Neural crest cell (in vitro differentiated cells): ENCODE measurements at regions not wholly inside any gene's neighbourhood (a gene's known extent, or its start where the extent isn't known, plus 50 kb on each side); places are given as distances from the start of the nearest gene placed in this dataset.

Experiments used
- DNase-seq: peaks from one replicate; pipeline ENCODE4 v3.0.0; 2021; ENCODE audit warnings: low read depth, mixed read lengths, low spot score
- H3K27ac Mint-ChIP-seq: one replicate; pipeline ENCODE4 v1.8.0; 2021; ENCODE audit warnings: mild to moderate bottlenecking, mixed read lengths; ENCODE audit not compliant: unreplicated experiment
- H3K27me3 Mint-ChIP-seq: 2 replicates; pipeline ENCODE4 v1.8.0; 2021; ENCODE audit warnings: low read depth, mild to moderate bottlenecking, mixed read lengths
- H3K36me3 Mint-ChIP-seq: 2 replicates; pipeline ENCODE4 v1.8.0; 2021; ENCODE audit warnings: low read depth, mild to moderate bottlenecking, mixed read lengths
- H3K4me1 Mint-ChIP-seq: 2 replicates; pipeline ENCODE4 v1.8.0; 2021; ENCODE audit warnings: mixed read lengths
- H3K4me3 Mint-ChIP-seq: one replicate; pipeline ENCODE4 v1.8.0; 2021; ENCODE audit warnings: mild to moderate bottlenecking, mixed read lengths
- H3K9me3 Mint-ChIP-seq: 2 replicates; pipeline ENCODE4 v1.8.0; 2021; ENCODE audit warnings: mixed read lengths
- TF ChIP-seq, protein P1 (sequence below): fragments of 200-600 bp; sonication (generic); conservative IDR thresholded peaks from 2 replicates; pipeline ENCODE4 v1.5.0; 2021; ENCODE audit warnings: antibody characterized with exemption, mild to moderate bottlenecking

DNA sequence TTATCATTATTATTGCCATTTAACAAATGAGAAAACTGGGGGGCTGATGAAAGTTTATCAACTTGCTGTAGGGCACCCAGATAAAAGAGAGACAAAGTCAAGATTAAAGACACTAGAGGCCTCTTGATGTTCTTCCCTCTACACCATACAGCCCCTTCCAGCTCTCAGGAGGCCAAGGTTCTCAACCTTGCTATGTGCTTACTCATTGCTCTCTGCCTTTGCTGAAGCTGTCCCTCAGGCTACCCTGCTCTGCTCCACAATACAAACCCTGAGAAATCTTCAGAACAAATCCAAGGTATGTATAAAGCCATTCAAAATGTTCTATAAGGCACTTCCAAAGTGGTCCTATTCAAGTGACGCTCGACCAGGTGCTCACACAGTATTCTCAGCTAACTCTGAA is 329.9 kb upstream of the TNP1 start:
- Mint-ChIP-seq H3K4me1 (peaks cover 16% of the 10 kb centered on the region), H3K27me3 (no peaks in the 10 kb centered on the region), H3K27ac (no peak overlapping the region), H3K36me3 (no peaks in the 10 kb centered on the region), H3K4me3 (no peak overlapping the region), H3K9me3 (peaks cover 2% of the 10 kb centered on the region)
- TF ChIP-seq, protein P1, sequence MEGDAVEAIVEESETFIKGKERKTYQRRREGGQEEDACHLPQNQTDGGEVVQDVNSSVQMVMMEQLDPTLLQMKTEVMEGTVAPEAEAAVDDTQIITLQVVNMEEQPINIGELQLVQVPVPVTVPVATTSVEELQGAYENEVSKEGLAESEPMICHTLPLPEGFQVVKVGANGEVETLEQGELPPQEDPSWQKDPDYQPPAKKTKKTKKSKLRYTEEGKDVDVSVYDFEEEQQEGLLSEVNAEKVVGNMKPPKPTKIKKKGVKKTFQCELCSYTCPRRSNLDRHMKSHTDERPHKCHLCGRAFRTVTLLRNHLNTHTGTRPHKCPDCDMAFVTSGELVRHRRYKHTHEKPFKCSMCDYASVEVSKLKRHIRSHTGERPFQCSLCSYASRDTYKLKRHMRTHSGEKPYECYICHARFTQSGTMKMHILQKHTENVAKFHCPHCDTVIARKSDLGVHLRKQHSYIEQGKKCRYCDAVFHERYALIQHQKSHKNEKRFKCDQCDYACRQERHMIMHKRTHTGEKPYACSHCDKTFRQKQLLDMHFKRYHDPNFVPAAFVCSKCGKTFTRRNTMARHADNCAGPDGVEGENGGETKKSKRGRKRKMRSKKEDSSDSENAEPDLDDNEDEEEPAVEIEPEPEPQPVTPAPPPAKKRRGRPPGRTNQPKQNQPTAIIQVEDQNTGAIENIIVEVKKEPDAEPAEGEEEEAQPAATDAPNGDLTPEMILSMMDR, result no peak
- no peak for DNase-seq

DNA sequence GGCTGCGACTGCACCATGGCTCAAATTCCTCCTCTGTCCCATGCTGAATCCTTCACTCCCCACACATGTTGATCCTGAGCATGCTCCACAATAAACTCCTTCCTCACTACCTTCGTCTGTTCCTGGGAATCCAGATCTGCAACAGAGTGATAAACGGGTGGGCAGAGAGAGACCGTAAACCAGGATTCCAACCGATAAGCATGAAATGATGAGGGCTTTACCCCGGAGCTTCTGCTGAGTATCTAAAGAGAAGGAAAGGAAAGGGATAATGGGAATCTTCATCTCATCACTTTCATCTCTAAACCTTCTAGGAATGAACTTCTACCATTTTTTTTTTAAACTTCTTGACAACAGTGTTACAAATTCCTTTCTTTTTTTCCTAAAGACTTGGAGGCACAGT is 329.3 kb upstream of the TNP1 start:
- no peak for DNase-seq
- Mint-ChIP-seq H3K27me3 (no peaks in the 10 kb centered on the region), H3K4me3 (no peak overlapping the region), H3K36me3 (no peaks in the 10 kb centered on the region), H3K9me3 (peaks cover 2% of the 10 kb centered on the region), H3K4me1 (peaks cover 14% of the 10 kb centered on the region), H3K27ac (no peak overlapping the region)
- TF ChIP-seq, protein P1, result no peak

DNA sequence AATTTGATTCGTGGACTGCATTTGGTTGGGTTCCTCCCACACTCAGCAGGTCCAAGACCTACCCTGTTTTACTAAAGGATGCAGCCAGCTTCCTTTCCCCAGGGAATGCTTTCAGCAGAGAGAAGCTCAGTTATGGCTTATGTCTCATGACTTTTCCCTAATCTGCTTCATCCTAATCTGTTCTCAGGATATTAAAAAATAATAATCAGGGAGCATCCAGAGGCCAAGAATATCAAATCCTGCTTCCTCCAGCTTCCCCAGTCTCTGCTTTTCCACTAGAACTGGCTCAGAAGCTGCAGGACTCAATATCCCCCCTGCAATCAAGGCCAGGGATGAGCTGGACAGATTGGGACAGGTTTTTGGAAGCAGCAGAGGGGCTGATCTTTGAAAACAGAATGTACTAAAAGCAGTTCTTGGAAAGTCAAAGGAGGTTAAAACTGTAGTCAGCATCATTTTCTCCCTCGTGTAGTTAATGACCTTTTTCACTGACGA is 326.9 kb upstream of the TNP1 start:
- H3K36me3 Mint-ChIP-seq, result no peaks in the 10 kb centered on the region
- H3K9me3 Mint-ChIP-seq, result peaks cover 2% of the 10 kb centered on the region

DNA sequence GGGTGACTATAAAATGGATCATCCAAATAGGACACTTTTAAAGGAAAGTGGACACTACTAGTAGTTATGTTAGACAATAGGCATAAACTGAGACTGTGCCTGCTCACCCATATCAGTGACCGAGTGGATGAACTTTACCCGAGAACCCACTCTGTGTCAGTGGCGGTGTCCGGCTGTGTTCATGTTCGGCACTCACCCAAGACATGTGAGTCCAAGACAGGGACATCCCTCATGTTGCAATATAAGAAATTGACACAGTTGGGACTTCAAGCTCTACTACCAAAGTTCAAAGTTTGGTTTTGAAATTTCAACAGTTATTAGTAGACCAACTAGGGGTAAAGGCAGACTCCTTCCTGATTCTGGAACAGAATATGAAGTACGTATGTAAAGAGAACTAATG is 326.3 kb upstream of the TNP1 start:
- no peak overlapping the region for H3K4me3 Mint-ChIP-seq
- DNase-seq, result no peak
- H3K27ac Mint-ChIP-seq, result no peak overlapping the region
- TF ChIP-seq, protein P1, result no peak
- H3K9me3 Mint-ChIP-seq, result no peaks in the 10 kb centered on the region
- no peaks in the 10 kb centered on the region for H3K36me3 Mint-ChIP-seq
- peaks cover 14% of the 10 kb centered on the region for H3K4me1 Mint-ChIP-seq
- H3K27me3 Mint-ChIP-seq, result no peaks in the 10 kb centered on the region

More for the DNA sequence above, 326.9 kb upstream of the TNP1 start:
- Mint-ChIP-seq H3K4me3 (no peak overlapping the region), H3K27me3 (no peaks in the 10 kb centered on the region), H3K27ac (no peak overlapping the region), H3K4me1 (peaks cover 14% of the 10 kb centered on the region)
- no peak for DNase-seq
- TF ChIP-seq, protein P1, result no peak

DNA sequence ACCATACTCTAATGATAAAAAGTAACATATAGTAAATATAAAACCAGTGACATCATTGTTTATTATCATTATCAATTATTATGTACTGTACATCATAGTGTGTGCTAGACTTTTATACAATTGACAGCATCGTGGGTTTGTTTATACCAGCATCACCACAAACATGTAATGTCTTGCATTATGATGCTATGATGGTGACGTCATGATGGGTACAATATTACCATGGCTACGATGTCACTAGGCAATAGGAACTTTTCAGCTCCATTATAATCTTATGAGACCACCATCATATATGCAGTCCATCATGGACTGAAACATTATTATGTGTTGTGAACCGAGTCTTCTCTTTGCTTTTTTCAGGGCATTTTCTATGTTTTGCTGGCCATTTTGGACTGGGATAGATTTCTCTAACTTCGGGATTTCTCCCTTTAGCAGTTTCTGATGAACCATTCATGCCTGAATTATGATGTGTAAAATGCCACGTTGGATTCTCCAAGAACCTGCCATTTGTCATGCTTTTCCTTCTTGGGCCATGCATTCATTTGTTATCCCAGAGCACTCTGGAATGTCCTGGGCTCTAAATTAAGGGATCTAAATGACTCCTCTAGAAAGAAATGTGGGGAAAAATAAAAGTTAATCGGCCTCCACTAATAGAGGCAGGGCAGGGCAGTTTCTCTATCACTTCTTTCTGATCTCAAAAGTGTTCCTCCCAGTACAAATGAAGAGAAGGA is 325.6 kb upstream of the TNP1 start:
- Mint-ChIP-seq H3K9me3 (no peaks in the 10 kb centered on the region), H3K27me3 (no peaks in the 10 kb centered on the region), H3K4me3 (no peak overlapping the region), H3K4me1 (peaks cover 14% of the 10 kb centered on the region), H3K27ac (no peak overlapping the region), H3K36me3 (no peaks in the 10 kb centered on the region)
- DNase-seq, result no peak
- TF ChIP-seq, protein P1, result no peak
